ENCODE measurements at regions not wholly inside any gene's neighbourhood (a gene's known extent, or its start where the extent isn't known, plus 50 kb on each side); places are given as distances from the start of the nearest gene placed in this dataset.

DNA sequence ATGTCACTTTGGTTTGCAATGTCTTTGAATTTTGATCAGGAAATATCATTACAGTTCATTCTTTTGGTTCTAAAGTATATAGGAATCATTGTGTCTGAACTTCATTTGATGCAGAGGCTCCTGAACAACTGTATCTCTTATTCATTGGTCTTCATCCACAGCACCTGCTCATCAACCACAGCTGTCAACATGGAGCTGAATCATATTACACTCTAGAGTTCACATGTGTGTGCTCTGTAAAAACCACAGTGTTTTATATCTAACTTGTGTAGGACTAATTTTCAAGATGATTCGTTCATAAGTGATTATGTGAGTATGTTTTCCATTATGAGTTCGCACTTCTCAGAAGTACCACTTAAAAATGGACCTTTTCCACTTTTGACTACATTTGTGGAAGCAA lies 643.3 kb upstream of the FAM241A start:
- TF ChIP-seq POLR2A (IDR thresholded peaks at IDR 0.05; ENCODE audit: low read depth, low read length) (no peak), RAD21 (IDR thresholded peaks at IDR 0.05; ENCODE audit: low read length) (no peak), MAFK (IDR thresholded peaks at IDR 0.05; ENCODE audit: low read depth, low read length) (no peak), SMC3 (IDR thresholded peaks at IDR 0.05; ENCODE audit: low read depth, low read length) (no peak), BHLHE40 (IDR thresholded peaks at IDR 0.05; ENCODE audit: low read depth, low read length) (no peak), CHD1 (IDR thresholded peaks at IDR 0.05; ENCODE audit: low read depth, low read length) (no peak), CEBPB (IDR thresholded peaks at IDR 0.05; ENCODE audit: low read depth, low read length) (no peak), RCOR1 (IDR thresholded peaks at IDR 0.05; ENCODE audit: insufficient replicate concordance, low read length) (no peak)
- TF ChIP-seq, protein P1, sequence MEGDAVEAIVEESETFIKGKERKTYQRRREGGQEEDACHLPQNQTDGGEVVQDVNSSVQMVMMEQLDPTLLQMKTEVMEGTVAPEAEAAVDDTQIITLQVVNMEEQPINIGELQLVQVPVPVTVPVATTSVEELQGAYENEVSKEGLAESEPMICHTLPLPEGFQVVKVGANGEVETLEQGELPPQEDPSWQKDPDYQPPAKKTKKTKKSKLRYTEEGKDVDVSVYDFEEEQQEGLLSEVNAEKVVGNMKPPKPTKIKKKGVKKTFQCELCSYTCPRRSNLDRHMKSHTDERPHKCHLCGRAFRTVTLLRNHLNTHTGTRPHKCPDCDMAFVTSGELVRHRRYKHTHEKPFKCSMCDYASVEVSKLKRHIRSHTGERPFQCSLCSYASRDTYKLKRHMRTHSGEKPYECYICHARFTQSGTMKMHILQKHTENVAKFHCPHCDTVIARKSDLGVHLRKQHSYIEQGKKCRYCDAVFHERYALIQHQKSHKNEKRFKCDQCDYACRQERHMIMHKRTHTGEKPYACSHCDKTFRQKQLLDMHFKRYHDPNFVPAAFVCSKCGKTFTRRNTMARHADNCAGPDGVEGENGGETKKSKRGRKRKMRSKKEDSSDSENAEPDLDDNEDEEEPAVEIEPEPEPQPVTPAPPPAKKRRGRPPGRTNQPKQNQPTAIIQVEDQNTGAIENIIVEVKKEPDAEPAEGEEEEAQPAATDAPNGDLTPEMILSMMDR (conservative IDR thresholded peaks at IDR 0.05; ENCODE audit: low read depth, low read length), result no peak
- TF ChIP-seq, protein P2, sequence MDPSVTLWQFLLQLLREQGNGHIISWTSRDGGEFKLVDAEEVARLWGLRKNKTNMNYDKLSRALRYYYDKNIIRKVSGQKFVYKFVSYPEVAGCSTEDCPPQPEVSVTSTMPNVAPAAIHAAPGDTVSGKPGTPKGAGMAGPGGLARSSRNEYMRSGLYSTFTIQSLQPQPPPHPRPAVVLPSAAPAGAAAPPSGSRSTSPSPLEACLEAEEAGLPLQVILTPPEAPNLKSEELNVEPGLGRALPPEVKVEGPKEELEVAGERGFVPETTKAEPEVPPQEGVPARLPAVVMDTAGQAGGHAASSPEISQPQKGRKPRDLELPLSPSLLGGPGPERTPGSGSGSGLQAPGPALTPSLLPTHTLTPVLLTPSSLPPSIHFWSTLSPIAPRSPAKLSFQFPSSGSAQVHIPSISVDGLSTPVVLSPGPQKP (IDR thresholded peaks at IDR 0.05; ENCODE audit: borderline replicate concordance, low read depth, low read length), result no peak
- TF ChIP-seq, protein P3, sequence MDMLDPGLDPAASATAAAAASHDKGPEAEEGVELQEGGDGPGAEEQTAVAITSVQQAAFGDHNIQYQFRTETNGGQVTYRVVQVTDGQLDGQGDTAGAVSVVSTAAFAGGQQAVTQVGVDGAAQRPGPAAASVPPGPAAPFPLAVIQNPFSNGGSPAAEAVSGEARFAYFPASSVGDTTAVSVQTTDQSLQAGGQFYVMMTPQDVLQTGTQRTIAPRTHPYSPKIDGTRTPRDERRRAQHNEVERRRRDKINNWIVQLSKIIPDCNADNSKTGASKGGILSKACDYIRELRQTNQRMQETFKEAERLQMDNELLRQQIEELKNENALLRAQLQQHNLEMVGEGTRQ (IDR thresholded peaks at IDR 0.05; ENCODE audit: low read depth, low read length), result no peak

Measured in IMR-90 (cell line).